SK-N-DZ (cell line): ENCODE measurements at regions not wholly inside any gene's neighbourhood (a gene's known extent, or its start where the extent isn't known, plus 50 kb on each side); places are given as distances from the start of the nearest gene placed in this dataset.

ENCODE experiments used
- DNase-seq: peaks from one replicate; pipeline ENCODE4 v3.0.0-alpha.2; 2015; ENCODE audit warnings: low spot score

DNA sequence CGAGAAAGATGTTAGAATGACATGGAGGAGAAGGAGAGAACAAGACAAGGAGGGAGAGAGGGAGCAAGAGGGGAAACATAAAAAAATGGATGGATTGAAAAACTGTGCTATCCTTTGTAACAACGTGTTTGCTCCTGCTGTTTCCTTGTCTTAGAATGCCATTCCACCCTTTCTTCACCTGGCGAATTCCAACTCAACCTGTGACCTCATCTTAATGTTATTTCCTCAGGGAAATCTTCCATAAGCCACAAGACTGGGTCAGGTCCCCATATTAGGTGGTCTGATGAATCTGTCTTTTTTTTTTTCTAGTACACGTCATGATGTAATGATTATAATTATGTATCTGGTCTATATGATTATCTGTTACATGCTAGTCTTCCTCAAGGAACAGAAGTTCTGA is 195.0 kb upstream of the MAF start:
- no peak for DNase-seq

DNA sequence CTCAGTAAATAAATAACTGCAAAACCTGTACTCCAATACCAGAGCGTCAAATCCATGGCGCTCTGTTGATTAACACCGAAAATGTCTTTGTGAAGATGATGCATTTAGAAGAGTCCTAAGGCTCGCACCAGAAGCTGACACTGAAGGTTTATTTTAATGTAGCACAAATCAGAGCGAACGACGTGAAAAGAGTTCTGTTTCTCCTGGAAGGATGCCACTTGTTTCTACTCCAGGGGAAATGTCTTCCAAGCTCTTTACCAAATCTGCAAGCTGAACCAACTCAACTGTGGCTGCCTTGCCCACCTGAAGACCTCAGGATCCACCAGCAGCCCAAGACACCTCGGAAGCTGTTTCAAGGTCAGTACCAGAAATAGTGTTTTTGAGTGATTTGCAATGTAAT is 194.4 kb upstream of the MAF start:
- no peak for DNase-seq

DNA sequence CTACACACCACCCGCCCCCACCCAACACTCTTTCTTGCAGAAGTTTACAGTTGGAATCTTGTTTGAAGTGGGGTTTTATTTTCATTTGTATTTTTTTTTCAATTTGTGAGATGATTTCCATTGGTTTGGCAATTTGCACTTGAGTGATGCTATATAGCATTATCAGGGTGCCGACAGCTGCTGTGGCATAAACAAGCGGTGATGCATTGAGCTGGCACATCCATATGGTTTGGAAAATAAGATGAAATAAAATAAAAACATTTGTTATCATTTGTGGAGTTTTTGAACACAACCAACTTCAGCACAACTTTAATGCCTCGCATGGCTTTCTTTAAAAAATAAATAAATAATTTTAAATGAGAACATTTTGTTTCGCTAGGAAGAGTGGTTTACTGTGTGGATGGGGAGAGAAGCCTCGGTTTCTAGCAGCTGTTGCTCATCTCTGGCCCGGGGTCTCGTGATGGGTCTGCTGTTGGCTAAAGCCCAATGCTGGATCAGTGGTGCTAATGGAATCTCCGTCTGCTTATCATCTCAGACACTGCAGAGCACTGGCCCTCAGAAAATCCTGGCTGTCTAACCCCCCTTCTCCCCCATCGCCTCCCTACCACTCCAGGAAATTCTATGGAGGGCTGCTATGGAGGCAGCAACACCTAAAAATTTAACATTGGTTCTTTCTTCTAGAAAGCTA is 192.3 kb upstream of the MAF start:
- no peak for DNase-seq

DNA sequence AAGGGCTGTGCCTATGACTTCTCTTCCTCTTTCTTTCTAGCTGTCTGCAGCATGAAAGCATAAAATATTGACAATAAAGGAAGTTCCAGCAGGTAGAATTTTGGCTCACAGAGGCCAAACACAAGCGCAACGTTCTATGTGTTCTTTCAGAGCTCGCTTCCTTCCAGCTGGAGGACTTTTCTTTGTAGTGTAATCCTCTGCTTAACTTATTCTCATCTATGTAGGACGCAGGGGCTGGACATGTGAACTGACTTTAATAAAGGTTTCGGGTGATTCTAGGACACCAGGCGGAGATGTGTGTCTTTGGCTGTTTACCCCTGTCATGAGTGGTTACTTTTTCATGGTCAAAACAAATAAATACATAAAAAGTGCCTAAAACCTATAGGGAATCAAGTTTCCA is 191.5 kb upstream of the MAF start:
- no peak for DNase-seq

DNA sequence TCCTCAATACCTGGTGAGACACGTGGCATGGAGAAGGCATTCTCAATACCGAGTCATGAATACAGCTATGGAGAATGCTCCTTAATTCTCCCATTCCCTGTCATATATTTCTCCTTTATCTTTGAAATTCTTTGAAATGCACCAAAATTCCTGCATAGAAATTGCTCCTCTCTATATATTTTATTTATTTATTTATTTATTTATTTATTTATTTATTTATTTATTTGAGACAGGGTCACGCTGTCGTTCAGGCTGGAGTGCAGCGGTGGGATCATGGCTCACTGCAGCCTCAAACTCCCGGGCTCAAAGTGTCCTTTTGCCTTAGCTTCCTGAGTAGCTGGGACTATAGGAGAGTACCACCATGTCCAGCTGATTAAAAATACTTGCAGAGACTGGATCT is 190.3 kb upstream of the MAF start:
- no peak for DNase-seq

DNA sequence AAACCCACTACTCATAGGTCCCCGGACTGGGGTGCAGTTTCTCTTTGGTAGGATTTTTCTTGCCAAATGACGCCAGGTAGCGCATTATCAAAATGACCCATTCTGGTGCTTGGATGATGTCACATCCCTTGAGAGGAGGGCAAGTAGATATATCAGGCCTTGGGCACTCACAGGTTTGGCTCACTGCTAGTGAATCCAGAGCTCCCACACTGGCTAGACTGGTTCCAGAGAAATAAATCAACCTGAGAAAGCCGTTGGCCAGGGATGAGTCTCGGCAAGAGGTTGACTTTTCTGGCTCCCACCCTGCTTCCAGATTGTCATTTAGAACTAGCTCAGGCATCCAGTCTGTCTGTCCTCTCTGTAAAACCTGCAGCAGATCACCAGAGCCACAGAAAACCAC is 188.4 kb upstream of the MAF start:
- no peak for DNase-seq

DNA sequence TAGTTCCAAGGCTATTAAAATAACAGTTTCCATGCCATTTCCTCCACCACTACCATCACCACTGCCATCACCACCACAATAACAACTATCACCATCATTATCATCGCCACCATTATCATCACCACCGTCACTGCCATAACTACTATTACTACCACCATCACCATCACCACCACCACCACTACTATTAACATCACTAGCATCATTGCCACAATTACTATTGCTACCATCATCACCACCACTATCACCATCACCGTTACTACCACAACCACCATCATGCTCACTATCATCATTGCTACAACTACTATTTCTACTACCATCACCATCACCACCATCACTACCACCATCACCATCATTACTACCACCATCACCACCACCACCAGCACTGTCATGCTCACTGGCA is 185.9 kb upstream of the MAF start:
- no peak for DNase-seq

DNA sequence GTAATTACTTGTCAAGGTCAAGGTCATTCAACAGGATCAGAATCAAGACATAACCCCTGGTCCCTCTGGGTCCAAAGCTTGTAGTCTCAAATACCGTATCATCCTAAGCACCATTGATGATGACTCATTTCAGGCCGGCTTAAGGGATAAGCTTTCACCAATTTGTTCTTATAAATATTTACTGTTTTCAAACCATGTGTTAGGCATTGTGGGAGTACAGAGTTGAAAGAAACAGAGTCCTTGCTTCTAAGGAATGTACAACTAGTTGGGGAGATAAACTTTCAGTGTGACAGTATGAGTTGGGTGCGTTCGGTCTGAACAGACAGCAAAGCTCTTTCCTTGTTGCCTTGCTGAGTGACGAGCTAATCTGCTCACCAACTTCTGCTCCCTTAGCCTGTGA is 183.5 kb upstream of the MAF start:
- DNase-seq: no peak

DNA sequence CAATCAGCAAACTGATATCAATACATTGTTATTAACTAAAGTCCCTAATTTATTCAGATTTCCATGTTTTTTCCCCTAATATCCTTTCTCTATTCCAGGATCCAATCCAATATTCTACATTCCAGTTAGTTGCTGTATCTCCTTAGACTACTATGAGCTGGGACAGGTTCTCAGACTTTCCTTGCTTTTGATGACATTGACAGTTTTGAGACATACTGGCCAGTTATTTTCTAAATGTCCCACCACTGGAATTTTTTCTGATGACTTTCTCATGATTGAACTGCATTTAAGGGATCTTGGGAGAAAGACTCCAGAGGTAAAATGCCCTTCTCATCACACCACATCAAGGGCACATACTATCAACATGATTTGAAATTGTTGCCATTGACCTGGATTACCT is 177.1 kb upstream of the MAF start:
- DNase-seq: no peak

DNA sequence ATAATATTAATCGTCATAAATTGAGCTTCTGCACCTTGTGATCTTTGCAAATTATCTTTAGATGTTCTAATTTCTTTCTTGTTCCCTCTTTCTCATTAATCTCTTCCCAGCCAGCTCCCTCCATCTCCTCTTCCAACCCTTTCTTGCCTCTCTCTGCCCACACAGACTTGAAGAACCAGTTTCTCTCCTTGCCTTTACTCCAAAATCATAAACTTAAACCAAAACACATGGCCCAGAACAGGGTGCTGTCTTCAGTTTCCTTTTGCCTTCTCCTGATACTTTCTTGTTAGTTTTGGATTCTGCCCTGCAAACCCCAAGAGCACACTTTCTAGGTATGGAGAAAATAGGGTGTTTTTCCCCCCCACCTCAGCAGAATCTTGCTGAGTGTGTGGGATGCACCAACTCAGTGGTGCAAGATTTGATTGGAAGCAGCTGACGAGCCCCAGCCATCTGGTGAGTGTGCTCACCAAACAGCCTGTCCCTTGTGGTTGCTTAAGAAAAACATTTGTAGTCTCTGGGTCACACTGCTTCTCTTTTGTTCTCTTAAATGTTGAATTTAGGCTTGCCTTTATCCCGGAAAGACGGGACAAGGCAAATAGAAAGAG is 175.8 kb upstream of the MAF start:
- no peak for DNase-seq

DNA sequence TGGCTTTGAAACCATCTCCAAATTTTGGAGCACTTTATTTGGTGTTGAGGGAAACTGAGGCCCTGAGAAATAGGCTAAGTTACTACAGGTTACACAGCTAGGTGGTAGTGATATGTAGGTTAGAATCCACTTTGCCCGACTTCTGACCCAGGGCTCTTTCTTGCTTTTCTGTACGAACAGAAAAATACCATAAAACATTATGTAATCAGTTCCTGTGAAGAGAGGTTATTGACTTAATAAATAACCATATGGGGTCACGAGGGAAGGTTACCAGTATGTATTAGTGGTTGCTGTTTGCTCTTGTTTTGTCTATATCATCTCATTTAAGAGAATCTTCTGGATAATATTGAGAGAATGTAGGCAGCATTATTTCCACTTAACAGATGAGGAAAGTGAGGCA is 172.2 kb upstream of the MAF start:
- DNase-seq: no peak

DNA sequence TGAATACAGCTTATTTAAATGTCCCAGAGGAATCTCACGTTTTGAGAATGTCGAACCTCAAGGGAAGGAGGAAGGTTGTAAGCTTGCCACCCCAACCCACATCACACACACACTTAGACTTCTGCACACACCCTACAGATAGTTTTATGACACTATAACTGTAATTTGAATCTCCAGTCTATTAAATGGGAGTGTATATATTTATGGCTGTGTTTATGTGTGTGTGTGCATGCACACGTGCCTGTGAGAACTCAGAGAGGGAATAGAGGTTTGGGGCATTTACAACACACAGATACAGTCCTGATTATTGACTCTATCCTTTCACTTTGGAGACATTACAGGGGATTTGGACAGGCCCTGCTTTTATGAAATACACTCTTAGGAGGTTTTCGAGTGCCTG is 171.5 kb upstream of the MAF start:
- DNase-seq: no peak

DNA sequence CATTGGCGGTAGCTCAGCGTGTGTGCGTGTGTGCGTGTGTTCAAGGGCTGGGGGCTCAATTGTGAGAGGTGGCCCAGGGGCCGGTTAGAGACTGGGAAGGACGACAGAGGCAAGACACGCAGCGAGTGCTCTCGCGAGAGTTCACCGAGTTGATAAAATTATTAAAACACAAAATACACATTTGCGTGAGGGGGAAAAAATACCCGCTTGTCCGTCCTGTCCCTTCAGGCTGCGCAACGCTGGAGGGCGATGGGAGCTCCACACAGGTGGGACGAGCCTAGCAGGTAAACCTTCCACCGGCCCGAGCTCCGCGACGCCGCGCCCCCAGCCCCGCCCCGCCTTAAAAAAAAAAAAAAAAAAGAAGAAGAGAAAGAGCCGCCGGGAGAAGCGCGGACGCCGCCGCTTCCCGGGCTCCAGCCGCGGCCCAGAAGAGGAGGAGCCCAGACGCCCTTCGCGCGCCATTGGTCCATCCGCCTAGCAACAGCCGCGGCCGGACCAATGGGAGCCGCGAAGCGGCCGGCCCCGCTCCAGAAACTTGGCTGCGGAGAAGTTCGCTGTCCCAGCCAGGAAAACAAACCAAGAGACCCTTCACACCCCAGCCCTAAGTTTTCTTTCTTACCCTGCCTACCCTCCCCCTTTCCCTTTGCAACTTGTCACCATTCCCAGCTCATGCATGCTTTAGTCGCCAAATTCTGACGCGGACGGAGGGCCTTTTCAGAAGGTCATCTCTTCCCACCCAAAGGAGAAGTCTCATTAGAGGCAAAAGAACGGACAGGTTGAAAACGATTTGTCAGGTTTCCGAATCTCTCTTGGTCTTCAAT is 169.9 kb upstream of the MAF start:
- DNase-seq: peak; percentile 81

DNA sequence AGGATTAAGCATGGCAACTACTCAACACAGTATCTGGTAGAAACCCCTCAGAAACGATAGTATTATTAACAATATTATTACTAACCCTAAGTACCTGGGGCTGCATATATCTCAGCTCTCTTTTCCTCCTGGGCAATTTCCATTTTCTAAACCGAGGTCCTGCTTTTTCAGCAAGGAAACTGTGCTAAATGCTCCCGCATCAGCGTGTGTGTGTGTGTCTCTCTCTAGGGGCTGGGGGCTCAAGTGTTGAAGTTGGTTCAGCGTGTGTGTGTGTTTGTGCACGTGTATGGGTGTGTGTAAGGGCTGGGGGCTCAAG is 169.3 kb upstream of the MAF start:
- DNase-seq: no peak

DNA sequence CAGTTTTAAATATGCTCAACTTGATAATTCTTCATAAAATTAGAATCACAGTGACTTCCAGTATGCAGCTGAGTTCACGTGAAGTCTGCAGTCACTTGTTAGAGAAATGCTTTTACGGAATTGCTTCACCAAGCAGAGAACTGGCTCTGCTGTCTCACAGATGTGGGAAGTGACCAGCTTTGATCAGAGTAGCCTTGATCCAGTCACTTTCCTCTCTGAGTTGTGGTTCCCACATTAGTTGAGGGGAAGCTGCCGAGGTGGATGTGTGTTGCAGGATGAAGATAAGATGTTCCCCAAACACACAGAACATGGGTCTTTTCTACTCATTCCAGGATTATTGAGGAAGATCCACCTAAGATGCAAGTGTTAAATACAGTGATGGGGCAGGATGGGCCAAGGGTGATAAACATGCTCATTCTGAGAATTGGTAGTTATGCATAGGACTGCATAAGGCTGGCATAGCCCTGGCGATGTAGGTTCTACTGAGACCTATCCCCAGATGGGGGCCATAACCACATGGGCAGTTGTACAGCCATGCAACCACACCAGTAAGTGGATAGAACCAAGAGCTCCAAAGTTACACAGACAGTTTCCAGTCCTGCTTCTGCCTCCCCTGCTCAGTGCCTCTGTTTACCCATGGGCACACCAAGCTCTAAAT is 168.9 kb upstream of the MAF start:
- no peak for DNase-seq

DNA sequence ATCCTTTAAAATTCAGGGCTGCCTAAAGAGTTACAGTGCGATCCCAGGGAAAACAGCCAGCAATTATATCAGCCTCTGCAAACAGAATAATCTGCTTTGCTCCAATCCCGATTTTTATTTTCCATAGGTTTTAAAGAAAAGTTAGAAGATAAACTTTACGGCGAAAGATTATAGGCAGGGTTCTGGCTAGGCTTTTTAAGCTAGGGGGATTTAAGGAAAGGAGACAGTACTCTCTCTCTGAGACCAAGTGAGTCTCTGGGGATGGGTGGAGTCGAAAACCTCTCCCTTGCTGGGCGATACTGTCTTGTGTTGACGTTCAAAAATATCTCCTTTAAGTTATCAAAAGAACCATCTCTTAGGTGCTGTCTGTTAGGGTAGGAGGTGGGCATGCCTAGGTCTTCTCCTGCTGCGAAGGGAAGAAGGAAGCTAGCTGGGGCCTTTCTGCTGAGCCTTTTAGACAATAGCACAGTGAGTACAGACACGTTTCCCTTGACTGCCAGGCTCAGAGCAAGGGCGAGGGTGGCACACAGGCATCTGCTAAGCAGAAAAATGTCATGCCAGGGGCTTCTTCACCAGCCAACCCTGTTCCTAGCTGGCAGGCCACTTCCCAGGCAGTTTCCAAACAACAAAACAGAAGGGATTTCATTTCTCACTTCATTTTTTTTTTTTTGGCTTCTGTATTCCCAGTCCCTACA is 167.9 kb upstream of the MAF start:
- DNase-seq: no peak

DNA sequence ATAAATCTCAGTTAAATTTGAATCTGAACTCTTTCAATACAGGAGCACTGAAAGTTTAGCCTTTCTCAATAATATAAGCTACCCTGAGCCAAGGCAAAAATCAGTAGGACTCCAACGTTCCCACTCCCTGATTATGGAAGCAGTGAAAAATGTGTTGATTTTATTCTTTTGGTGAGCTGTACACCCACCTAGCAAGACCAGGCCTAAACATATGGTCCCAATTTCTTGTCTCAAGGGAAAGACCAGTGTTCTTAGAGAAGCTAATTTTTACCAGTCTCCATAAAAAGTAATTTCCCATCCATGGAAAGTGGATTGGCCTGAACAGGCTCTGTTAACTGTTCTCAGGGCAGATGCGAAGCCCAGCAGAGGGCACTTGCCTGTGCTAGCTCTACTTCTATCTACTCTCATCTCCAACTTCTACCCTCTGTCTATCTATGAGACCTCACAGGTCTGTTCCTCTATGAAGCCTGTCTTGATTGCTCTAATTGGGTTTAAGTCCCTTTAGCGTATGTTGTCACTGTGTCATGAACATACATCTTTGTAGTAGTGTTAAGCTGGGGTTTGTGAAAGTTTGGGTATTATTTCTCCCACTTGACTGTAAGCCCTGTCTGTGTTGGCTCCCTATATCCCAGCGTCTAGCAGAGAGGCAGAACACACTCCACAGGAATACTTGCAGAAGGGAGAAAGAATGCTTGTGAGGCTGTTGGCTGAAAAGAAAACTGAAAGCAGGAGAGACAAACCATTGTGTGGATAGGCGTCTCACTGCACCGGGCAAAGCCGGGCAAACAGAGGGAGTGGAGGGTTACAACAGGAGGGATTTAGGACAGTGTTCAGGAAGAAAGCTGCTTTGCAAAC is 167.1 kb upstream of the MAF start:
- DNase-seq: peak; percentile 7

DNA sequence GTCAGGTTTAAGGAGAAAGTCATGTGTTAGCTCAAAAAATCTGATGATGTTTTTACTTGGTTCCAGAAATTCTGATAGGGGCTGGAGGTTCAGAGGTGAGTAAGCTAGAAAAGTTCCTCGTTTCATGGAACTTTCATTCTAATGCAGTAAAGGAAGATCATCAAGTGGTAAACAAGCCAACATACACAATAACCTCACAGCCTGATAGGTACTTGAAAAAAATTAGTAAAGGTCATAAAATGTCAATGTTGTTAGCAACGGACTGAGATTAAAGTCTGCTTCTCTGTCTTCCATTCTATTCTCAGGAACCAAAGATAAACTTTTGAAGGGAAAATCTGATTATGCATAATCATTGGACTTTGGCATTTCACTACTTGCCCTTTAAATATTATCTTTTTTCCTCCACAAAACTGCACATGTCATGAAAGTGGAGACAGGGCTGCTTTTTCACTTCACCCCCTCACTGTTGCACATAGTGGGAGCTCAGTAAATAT is 165.4 kb upstream of the MAF start:
- DNase-seq: no peak

DNA sequence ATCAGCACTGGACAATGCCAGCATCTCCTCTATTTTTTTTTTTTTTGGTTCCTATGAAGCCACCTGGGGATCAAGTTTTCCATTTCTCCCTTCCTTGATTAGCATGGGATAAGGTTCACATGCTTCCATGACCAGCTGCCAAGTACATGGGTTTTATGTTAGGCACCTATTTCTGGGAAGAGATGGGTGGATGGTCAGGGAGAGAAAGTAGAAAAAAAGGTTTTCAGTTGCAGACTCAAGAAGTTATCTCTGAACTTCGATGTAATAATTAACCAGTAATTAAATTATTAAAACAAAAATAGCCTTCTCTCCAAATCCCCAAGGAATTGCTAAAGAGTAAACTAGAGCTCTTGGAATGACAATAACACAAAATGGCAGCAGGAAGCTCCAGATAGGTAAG is 164.9 kb upstream of the MAF start:
- DNase-seq: no peak

DNA sequence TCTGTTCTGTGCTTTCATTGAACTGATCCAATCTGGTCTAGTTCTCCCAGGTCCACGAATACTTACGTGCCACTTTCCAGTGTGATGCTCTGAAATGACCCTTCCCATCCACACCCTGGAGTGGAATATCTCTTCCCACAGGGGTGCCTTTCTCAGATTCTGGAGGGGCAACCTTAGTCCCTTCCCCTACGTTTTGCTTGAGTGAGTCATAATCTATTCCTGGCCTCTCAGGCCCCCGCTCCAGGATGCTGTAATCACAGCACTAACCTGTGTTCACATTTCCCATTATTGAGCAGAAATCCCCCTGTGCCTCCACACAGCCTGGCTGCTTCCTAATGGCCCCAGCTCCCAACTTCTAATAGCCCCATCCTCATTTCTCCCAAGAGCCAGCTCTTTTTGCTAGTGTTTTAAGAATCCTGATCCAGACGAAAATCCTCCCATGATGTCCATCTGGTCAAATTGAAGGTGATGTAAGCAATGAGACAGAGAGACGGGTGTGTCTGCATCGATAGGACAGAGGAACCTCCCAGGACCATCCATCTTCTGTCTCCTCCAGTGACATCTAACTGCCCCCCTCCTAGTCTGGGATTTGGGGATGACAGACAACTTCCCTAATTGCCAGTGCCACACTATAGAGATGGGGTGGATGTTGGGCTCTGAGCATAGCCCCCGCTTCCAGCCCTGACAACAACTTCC is 164.0 kb upstream of the MAF start:
- DNase-seq: no peak
